Spleen (tissue), 7 donors: ENCODE measurements at regions not wholly inside any gene's neighbourhood (a gene's known extent, or its start where the extent isn't known, plus 50 kb on each side); places are given as distances from the start of the nearest gene placed in this dataset.

Experiments used
- POLR2A ChIP-seq, 3 donors: fragments of 450-650 bp; IDR thresholded peaks; one replicate each; pipeline ENCODE4 v1.5.1; 2017; ENCODE audit warnings: antibody characterized with exemption in 3 of 3, mild to moderate bottlenecking in 1 of 3
- POLR2AphosphoS5 ChIP-seq, 3 donors: sonication (generic); formaldehyde crosslinking; IDR thresholded peaks; one replicate each; pipeline ENCODE4 v1.5.1; 2017; ENCODE audit warnings: antibody characterized with exemption in 3 of 3
- TF ChIP-seq, protein P1 (sequence below), 11 experiments: fragments of 200-600 bp in 7 of 11; fragments of 450-650 bp in 4 of 11; sonication (generic) in 4 of 11; IDR thresholded peaks in 8 of 11; conservative IDR thresholded peaks in 3 of 11; 1 replicate in 7 of 11; 2 replicates in 4 of 11; pipeline versions ENCODE4 v1.4.0 to v1.8.0; 2016 to 2021; ENCODE audit warnings: antibody characterized with exemption in 11 of 11, inconsistent platforms in 4 of 11, mild to moderate bottlenecking in 1 of 11
- donor health status: DM: no; HTN: no; CAD: no; lungs with moderate emphysema.
- donor health status: DM: no; HTN: no; CAD: no.
- donor health status: DM: no; HTN: no; CAD: no.

DNA sequence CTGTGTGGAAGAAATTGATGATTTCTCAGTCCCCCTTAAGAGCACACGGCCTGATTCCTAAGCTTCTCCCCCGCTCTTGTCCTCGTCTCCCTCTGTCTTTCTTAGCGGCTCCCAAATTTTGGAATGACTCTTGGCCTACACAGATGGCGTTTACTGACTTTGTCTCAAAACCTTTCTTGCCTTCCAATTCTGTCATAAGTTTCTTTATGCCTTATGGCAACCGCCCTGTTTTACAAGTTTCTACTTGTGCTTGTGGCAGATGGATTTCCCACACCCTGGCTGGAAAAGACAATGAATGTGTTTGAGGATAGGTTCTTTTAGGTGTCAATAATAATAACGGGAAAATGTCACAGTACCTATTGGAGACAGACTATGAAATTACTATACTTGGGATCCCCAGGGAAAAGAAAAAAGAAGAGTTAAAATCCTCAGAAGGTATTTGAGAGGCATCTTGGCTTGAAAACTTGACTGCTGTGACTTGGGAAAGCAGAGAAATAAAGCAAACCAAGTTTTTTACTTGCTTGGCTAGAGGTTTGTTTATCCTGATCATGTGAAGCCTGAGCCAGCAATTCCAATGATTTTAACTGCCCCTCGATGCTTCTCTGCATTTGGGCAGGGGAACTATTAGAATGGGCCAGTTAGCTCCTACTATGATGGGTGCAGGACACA lies 276.4 kb downstream of the HRH4 start:
- TF ChIP-seq, protein P1, sequence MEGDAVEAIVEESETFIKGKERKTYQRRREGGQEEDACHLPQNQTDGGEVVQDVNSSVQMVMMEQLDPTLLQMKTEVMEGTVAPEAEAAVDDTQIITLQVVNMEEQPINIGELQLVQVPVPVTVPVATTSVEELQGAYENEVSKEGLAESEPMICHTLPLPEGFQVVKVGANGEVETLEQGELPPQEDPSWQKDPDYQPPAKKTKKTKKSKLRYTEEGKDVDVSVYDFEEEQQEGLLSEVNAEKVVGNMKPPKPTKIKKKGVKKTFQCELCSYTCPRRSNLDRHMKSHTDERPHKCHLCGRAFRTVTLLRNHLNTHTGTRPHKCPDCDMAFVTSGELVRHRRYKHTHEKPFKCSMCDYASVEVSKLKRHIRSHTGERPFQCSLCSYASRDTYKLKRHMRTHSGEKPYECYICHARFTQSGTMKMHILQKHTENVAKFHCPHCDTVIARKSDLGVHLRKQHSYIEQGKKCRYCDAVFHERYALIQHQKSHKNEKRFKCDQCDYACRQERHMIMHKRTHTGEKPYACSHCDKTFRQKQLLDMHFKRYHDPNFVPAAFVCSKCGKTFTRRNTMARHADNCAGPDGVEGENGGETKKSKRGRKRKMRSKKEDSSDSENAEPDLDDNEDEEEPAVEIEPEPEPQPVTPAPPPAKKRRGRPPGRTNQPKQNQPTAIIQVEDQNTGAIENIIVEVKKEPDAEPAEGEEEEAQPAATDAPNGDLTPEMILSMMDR (IDR thresholded peaks at IDR 0.05 in 8 of 11, conservative IDR thresholded peaks at IDR 0.05 in 3 of 11): no peak
- no peak for TF ChIP-seq POLR2A (IDR thresholded peaks at IDR 0.05)
- TF ChIP-seq POLR2AphosphoS5 (IDR thresholded peaks at IDR 0.05): no peak
